Lower lobe of right lung (tissue), 2 donors: ENCODE measurements at regions not wholly inside any gene's neighbourhood (a gene's known extent, or its start where the extent isn't known, plus 50 kb on each side); places are given as distances from the start of the nearest gene placed in this dataset.
"Not testable (repeated sequence)": the region's sequence is repeated elsewhere in the genome, so short reads cannot be mapped to it uniquely, and the experiment has no call there.

ENCODE experiments used
- ATAC-seq, 2 donors: fragments of 200-7000 bp; cut with Tn5 transposase; one replicate each; pipeline ENCODE4 v1.9.1; 2020 to 2022; ENCODE audit warnings: mild to moderate bottlenecking in 2 of 2, moderate library complexity in 2 of 2
- DNase-seq: peaks from one replicate; pipeline ENCODE4 v3.0.0-alpha.2; 2020
- H3K27ac ChIP-seq: fragments of 200-600 bp; one replicate; pipeline ENCODE4 v1.8.0; 2022
- H3K27me3 ChIP-seq: fragments of 200-600 bp; one replicate; pipeline ENCODE4 v1.8.0; 2022; ENCODE audit warnings: low read depth
- H3K36me3 ChIP-seq: fragments of 200-600 bp; one replicate; pipeline ENCODE4 v1.8.0; 2022; ENCODE audit warnings: mild to moderate bottlenecking
- H3K4me1 ChIP-seq: fragments of 200-600 bp; one replicate; pipeline ENCODE4 v1.8.0; 2022
- H3K4me3 ChIP-seq: fragments of 200-600 bp; one replicate; pipeline ENCODE4 v1.8.0; 2022; ENCODE audit warnings: mild to moderate bottlenecking
- H3K9me3 ChIP-seq: fragments of 200-600 bp; one replicate; pipeline ENCODE4 v1.8.0; 2022
- intact Hi-C: fragments of 100-400 bp; cut with DNase I; formaldehyde crosslinking; loops from one replicate; pipeline ENCODE4 v1.11.0; 2022
- TF ChIP-seq, protein P1 (sequence below): fragments of 200-600 bp; IDR thresholded peaks from one replicate; pipeline ENCODE4 v1.8.0; 2022; ENCODE audit warnings: antibody characterized with exemption, mild to moderate bottlenecking
- donor health status: DM: no; HTN: yes; CAD: no; lungs with severe emphysema.

- DNase-seq, result no peak
- H3K27ac ChIP-seq, result no peak overlapping the region
- intact Hi-C loops, result no loop called here
Observed at GRCh38 chr4:60724623-60725022, 475.5 kb upstream of the ADGRL3 start.

GRCh38 chr4:60726779-60727178 is 473.3 kb upstream of the ADGRL3 start:
- no peak for DNase-seq
- no peak overlapping the region for H3K27ac ChIP-seq
- no peaks in the 10 kb centered on the region for H3K36me3 ChIP-seq
- no peak overlapping the region for H3K4me3 ChIP-seq
- TF ChIP-seq, protein P1, sequence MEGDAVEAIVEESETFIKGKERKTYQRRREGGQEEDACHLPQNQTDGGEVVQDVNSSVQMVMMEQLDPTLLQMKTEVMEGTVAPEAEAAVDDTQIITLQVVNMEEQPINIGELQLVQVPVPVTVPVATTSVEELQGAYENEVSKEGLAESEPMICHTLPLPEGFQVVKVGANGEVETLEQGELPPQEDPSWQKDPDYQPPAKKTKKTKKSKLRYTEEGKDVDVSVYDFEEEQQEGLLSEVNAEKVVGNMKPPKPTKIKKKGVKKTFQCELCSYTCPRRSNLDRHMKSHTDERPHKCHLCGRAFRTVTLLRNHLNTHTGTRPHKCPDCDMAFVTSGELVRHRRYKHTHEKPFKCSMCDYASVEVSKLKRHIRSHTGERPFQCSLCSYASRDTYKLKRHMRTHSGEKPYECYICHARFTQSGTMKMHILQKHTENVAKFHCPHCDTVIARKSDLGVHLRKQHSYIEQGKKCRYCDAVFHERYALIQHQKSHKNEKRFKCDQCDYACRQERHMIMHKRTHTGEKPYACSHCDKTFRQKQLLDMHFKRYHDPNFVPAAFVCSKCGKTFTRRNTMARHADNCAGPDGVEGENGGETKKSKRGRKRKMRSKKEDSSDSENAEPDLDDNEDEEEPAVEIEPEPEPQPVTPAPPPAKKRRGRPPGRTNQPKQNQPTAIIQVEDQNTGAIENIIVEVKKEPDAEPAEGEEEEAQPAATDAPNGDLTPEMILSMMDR, result no peak
- H3K4me1 ChIP-seq, result no peaks in the 10 kb centered on the region
- H3K27me3 ChIP-seq, result no peaks in the 10 kb centered on the region
- peaks cover 4% of the 10 kb centered on the region for H3K9me3 ChIP-seq
- intact Hi-C loops, result no loop called here
- no peak for ATAC-seq

More at GRCh38 chr4:60724623-60725022, 475.5 kb upstream of the ADGRL3 start:
- Histone ChIP-seq H3K4me1 (no peaks in the 10 kb centered on the region), H3K9me3 (peaks cover 4% of the 10 kb centered on the region), H3K27me3 (no peaks in the 10 kb centered on the region), H3K4me3 (no peak overlapping the region), H3K36me3 (no peaks in the 10 kb centered on the region)
- TF ChIP-seq, protein P1, result no peak
- ATAC-seq, result no peak

DNA sequence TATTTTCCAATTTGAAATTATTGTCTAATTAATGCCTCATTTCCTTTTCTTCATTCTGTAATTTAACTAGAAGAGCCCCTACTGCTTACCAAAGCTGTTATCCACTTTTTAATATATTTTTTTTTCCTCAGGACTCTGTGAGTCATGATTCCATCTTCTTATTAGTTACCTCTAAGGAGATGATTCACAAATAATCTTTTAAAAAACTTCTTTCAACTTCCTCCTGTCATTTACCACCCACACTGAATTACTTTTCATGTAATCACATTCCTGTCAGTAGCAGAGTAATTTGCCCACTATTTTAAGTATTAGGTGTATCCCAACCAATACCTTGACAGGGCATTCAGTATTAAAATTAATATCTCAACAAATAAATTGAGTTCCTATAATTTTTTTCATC is 470.9 kb upstream of the ADGRL3 start:
- no peaks in the 10 kb centered on the region for H3K27me3 ChIP-seq
- no peak overlapping the region for H3K4me3 ChIP-seq
- no peaks in the 10 kb centered on the region for H3K4me1 ChIP-seq
- TF ChIP-seq, protein P1, result no peak
- intact Hi-C loops, result no loop called here
- no peak for ATAC-seq
- H3K9me3 ChIP-seq, result peaks cover 4% of the 10 kb centered on the region
- no peak for DNase-seq
- H3K27ac ChIP-seq, result no peak overlapping the region
- no peaks in the 10 kb centered on the region for H3K36me3 ChIP-seq

DNA sequence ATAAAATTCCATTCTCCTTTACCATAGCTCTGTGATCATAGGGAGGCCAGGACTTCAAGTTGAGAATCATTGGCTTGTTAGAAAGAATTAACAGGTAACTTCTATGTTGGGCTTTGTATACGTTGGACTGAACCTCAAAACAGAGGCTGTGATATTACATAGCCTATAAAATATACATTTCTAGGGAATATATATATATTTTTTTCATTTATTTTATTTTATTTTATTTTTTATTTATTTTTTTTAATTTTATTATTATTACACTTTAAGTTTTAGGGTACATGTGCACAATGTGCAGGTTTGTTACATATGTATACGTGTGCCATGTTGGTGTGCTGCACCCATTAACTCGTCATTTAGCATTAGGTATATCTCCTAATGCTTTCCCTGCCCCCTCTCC is 470.4 kb upstream of the ADGRL3 start:
- DNase-seq, H3K4me1 ChIP-seq, intact Hi-C loops, H3K27ac ChIP-seq, H3K36me3 ChIP-seq, ATAC-seq, H3K9me3 ChIP-seq, H3K27me3 ChIP-seq, H3K4me3 ChIP-seq: not testable (repeated sequence)

DNA sequence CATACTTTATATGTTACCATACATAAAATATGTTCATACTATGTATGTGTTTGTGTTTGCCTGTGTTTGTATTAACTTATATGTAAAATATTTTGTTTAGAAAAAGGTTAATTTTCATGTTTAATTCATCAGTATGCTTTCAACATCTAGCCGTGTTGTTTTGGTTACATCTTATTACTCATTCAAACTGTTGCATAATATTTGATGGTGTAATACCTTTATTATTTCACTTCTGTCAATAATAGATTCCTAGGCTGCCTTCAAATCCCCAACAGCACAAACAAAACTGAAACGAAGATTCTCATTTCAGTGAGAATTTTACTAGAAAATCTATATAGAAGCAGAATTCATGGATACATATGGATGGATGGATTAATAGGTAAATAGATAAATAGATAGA is 462.3 kb upstream of the ADGRL3 start:
- no peak overlapping the region for H3K27ac ChIP-seq
- H3K4me1 ChIP-seq, result no peaks in the 10 kb centered on the region
- DNase-seq, result no peak
- H3K9me3 ChIP-seq, result no peaks in the 10 kb centered on the region
- no peak overlapping the region for H3K4me3 ChIP-seq
- intact Hi-C loops, result no loop called here
- H3K27me3 ChIP-seq, result no peaks in the 10 kb centered on the region
- no peaks in the 10 kb centered on the region for H3K36me3 ChIP-seq
- TF ChIP-seq, protein P1, result no peak
- ATAC-seq, result no peak

DNA sequence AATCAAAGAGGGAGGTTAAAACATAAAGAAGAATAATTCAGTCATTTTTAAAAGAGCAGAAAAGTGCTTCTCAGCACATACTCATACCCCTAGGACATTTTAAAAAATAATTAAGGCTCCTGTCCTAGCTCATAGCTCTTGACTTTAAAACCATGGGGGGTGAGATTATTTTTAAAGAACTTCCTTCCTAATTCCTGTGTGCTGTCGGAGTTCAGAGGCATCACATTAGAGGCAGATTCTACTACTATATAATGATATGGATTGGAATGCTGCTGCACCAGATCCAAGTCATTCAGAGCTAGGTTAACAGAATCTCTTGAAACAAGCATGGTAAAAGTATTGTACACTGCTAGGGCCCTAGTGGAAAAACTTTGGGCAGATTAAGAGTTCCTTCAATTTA is 456.5 kb upstream of the ADGRL3 start:
- H3K9me3 ChIP-seq, result no peaks in the 10 kb centered on the region
- H3K27me3 ChIP-seq, result no peaks in the 10 kb centered on the region
- ATAC-seq (no peak), DNase-seq (no peak)
- no peak overlapping the region for H3K27ac ChIP-seq
- H3K4me3 ChIP-seq, result no peak overlapping the region
- H3K4me1 ChIP-seq, result no peaks in the 10 kb centered on the region
- TF ChIP-seq, protein P1, result no peak
- no peaks in the 10 kb centered on the region for H3K36me3 ChIP-seq
- intact Hi-C loops, result no loop called here
